OCI-LY1 (cell line): ENCODE measurements at regions not wholly inside any gene's neighbourhood (a gene's known extent, or its start where the extent isn't known, plus 50 kb on each side); places are given as distances from the start of the nearest gene placed in this dataset.

Source experiments
- H2AFZ ChIP-seq: fragments of 200-600 bp; sonication (generic), shearing (Covaris generic); 2 replicates; pipeline ENCODE4 v1.6.0; 2014; ENCODE audit warnings: antibody characterized with exemption, mild to moderate bottlenecking, low read length
- H3F3A ChIP-seq: fragments of 200-600 bp; sonication (generic), shearing (Covaris generic); 2 replicates; pipeline ENCODE4 v1.6.0; 2014; ENCODE audit warnings: mild to moderate bottlenecking, antibody characterized with exemption, low read length, moderate library complexity; ENCODE audit not compliant: insufficient read depth
- H3K27ac ChIP-seq: fragments of 200-600 bp; sonication (generic); 2 replicates; pipeline ENCODE4 v1.5.1; 2014; ENCODE audit warnings: low read length, mixed run types, mild to moderate bottlenecking, low read depth; ENCODE audit not compliant: poor library complexity, severe bottlenecking
- H3K27me3 ChIP-seq: fragments of 200-600 bp; sonication (generic); 2 replicates; pipeline ENCODE4 v1.6.0; 2014; ENCODE audit warnings: antibody characterized with exemption, mild to moderate bottlenecking, low read length, moderate library complexity; ENCODE audit not compliant: insufficient read depth
- H3K36me3 ChIP-seq: fragments of 200-600 bp; sonication (generic); 2 replicates; pipeline ENCODE4 v1.6.1; 2014; ENCODE audit warnings: mild to moderate bottlenecking, antibody characterized with exemption, low read length, moderate library complexity, mixed read lengths; ENCODE audit not compliant: insufficient read depth
- H3K4me1 ChIP-seq: fragments of 200-600 bp; sonication (generic); 2 replicates; pipeline ENCODE4 v1.5.1; 2014; ENCODE audit warnings: mild to moderate bottlenecking, low read length, moderate library complexity; ENCODE audit not compliant: insufficient read depth, severe bottlenecking
- H3K4me2 ChIP-seq: fragments of 200-600 bp; sonication (generic), shearing (Covaris generic); 2 replicates; pipeline ENCODE4 v1.6.1; 2014; ENCODE audit warnings: low read length
- H3K4me3 ChIP-seq: fragments of 200-600 bp; sonication (generic); 2 replicates; pipeline ENCODE4 v1.5.1; 2014; ENCODE audit warnings: low read length, low read depth, mild to moderate bottlenecking, mixed read lengths; ENCODE audit not compliant: poor library complexity, severe bottlenecking
- H3K79me2 ChIP-seq: fragments of 200-600 bp; shearing (Covaris generic); 2 replicates; pipeline ENCODE4 v1.6.1; 2016; ENCODE audit warnings: mixed run types, low read length, mixed read lengths; ENCODE audit not compliant: insufficient read depth
- H3K9ac ChIP-seq: fragments of 200-600 bp; sonication (generic), shearing (Covaris generic); 2 replicates; pipeline ENCODE4 v1.6.1; 2014; ENCODE audit warnings: mild to moderate bottlenecking, low read length, mixed read lengths
- H3K9me2 ChIP-seq: fragments of 200-600 bp; sonication (generic), shearing (Covaris generic); 2 replicates; pipeline ENCODE4 v1.6.1; 2014; ENCODE audit warnings: low read depth, mild to moderate bottlenecking, low read length, mixed read lengths
- H3K9me3 ChIP-seq: fragments of 200-600 bp; shearing (Covaris generic); 2 replicates; pipeline ENCODE4 v1.6.1; 2014; ENCODE audit warnings: low read length, mixed read lengths
- H4K20me1 ChIP-seq: fragments of 200-600 bp; sonication (generic), shearing (Covaris generic); 2 replicates; pipeline ENCODE4 v1.6.0; 2016; ENCODE audit warnings: mild to moderate bottlenecking, low read length; ENCODE audit not compliant: insufficient read depth
- CTCF ChIP-seq: fragments of 200-600 bp; sonication (generic), shearing (Covaris generic); IDR thresholded peaks from 2 replicates; pipeline ENCODE4 v1.5.1; 2017; ENCODE audit warnings: mild to moderate bottlenecking, antibody characterized with exemption, low read length, moderate library complexity, mixed read lengths
- EZH2 ChIP-seq: fragments of 200-600 bp; sonication (generic), shearing (Covaris generic); IDR thresholded peaks from 2 replicates; pipeline ENCODE4 v1.8.0; 2017; ENCODE audit warnings: borderline replicate concordance, mixed run types, mild to moderate bottlenecking, antibody characterized with exemption, low read length, moderate library complexity, mixed read lengths

- TF ChIP-seq EZH2: no peak
- TF ChIP-seq CTCF: no peak
- Histone ChIP-seq H3K36me3 (no peaks in the 10 kb centered on the region), H3K27ac (no peak overlapping the region), H3F3A (no peaks in the 10 kb centered on the region), H2AFZ (no peak overlapping the region), H4K20me1 (no peaks in the 10 kb centered on the region), H3K27me3 (no peaks in the 10 kb centered on the region), H3K79me2 (no peaks in the 10 kb centered on the region), H3K4me3 (no peak overlapping the region), H3K4me2 (no peak overlapping the region), H3K9ac (no peak overlapping the region), H3K9me3 (no peaks in the 10 kb centered on the region), H3K9me2 (no peaks in the 10 kb centered on the region), H3K4me1 (peaks cover 59% of the 10 kb centered on the region)
These were observed 101.0 kb upstream of the LPP start for GRCh38 chr3:188053036-188053340.

- Histone ChIP-seq H3K4me1 (peaks cover 65% of the 10 kb centered on the region), H3K4me2 (no peak overlapping the region), H3K9me2 (no peaks in the 10 kb centered on the region), H3K27me3 (no peaks in the 10 kb centered on the region), H3K27ac (no peak overlapping the region), H3K9ac (no peak overlapping the region), H4K20me1 (no peaks in the 10 kb centered on the region), H3K36me3 (no peaks in the 10 kb centered on the region), H3F3A (no peaks in the 10 kb centered on the region), H2AFZ (no peak overlapping the region), H3K9me3 (no peaks in the 10 kb centered on the region), H3K79me2 (no peaks in the 10 kb centered on the region), H3K4me3 (no peak overlapping the region)
- TF ChIP-seq EZH2: no peak
- TF ChIP-seq CTCF: no peak
These were observed 100.1 kb upstream of the LPP start for GRCh38 chr3:188053710-188054380.

GRCh38 chr3:188054541-188054940 lies 99.4 kb upstream of the LPP start:
- H3K4me3 ChIP-seq: no peak overlapping the region
- no peak overlapping the region for H3K9ac ChIP-seq
- no peaks in the 10 kb centered on the region for H3F3A ChIP-seq
- no peak overlapping the region for H2AFZ ChIP-seq
- no peaks in the 10 kb centered on the region for H3K27me3 ChIP-seq
- H3K79me2 ChIP-seq: no peaks in the 10 kb centered on the region
- H4K20me1 ChIP-seq: no peaks in the 10 kb centered on the region
- no peak overlapping the region for H3K27ac ChIP-seq
- H3K9me2 ChIP-seq: no peaks in the 10 kb centered on the region
- no peak overlapping the region for H3K4me2 ChIP-seq
- peaks cover 65% of the 10 kb centered on the region for H3K4me1 ChIP-seq
- H3K36me3 ChIP-seq: no peaks in the 10 kb centered on the region
- TF ChIP-seq EZH2 (no peak), CTCF (no peak)
- no peaks in the 10 kb centered on the region for H3K9me3 ChIP-seq
